Right ventricle myocardium inferior (tissue), 1 donor: ENCODE measurements at regions not wholly inside any gene's neighbourhood (a gene's known extent, or its start where the extent isn't known, plus 50 kb on each side); places are given as distances from the start of the nearest gene placed in this dataset.
"Not testable (repeated sequence)": the region's sequence is repeated elsewhere in the genome, so short reads cannot be mapped to it uniquely, and the experiment has no call there.

Experiments
- ATAC-seq: fragments of 200-7000 bp; cut with Tn5 transposase; one replicate; pipeline ENCODE4 v1.9.1; 2020; ENCODE audit warnings: mild to moderate bottlenecking, moderate library complexity
- DNase-seq: peaks from one replicate; pipeline ENCODE4 v3.0.0; 2021; ENCODE audit errors: missing footprints
- intact Hi-C: fragments of 100-400 bp; cut with DNase I; formaldehyde crosslinking; loops from one replicate; pipeline ENCODE4 v1.11.0; 2022
- donor health status: DM: no; HTN: yes; CAD: no; lungs with severe emphysema.

- DNase-seq (no peak), ATAC-seq (peak; percentile 95)
- intact Hi-C loops, result no loop called here
Observed at GRCh38 chr20:40279390-40279789, 409.6 kb downstream of the MAFB start.

- intact Hi-C loops, result no loop called here
- ATAC-seq, result no peak
- DNase-seq, result no peak
Observed at GRCh38 chr20:40278673-40279072, 410.4 kb downstream of the MAFB start.

DNA sequence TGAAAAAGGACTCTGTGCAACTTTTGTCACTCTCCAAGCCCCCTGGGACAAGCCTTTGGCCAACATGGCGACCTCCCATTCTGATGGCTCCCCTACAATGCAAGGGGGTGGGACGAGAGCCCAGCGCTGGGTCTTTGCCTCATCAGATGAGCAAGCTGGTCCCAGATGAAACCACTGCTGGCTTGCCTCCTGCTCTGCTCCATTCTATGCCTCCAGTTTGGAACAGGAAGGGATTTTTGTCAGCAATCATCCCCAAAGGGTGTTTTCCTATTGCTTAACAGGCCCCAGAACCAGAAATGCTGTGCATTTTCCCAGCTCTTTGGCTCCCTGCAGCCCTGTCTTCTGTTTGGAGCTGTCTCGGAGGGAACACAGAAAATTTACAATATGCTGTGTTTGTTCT, 412.7 kb downstream of the MAFB start:
- ATAC-seq (peak; percentile 80), DNase-seq (peak; percentile 85)
- intact Hi-C loops, result no loop called here

DNA sequence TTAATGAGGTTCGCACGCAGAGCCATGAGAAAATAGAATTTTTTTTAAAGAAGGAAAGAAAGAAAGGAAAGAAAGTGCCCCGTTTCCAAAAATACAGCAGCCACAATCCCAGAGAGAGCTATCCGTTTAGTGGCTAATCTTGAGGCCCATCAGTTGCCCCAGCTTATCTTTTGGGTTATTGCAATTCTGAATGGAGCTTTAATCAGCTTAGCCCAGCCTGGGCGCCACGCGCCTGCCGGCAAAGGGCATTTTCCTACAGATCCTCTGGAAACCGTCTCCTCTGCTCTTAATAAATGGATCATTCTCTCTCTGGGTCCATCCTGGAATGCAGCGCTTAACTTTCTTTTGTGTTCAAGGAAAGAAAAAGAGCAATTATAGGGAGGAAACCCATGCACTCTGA, 413.3 kb downstream of the MAFB start:
- intact Hi-C loops, result no loop called here
- no peak for DNase-seq
- ATAC-seq, result no peak

DNA sequence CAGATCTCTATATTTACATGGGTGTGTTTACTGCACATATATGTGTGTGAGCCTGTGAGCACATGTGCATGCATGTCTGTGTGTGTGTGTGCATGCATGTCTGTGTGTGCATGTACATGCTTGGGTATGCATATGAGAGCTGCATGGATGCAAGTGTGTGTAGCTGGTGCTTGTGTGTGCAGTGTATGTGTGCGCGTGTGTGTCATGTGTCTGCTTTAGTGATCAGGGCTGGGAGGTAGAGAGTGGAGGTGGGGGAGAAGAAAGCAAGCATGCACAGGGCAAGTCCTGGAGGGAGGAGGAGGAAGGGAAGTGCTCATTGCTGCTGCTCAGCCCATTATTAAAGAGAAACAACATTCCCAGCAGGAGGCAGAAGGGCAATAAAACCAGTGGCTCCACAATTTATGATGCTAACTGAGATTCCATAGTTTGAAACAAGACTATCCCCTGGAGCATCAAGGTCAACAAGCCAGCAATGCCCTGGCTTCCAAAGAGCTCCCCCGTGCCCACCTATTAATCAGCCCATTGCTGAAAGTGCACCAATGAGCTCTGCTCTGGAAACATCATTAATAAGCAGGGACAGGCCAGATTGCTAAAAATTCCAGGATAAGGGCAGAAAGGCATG, 414.0 kb downstream of the MAFB start:
- DNase-seq (no peak), ATAC-seq (no peak)
- intact Hi-C loops, result no loop called here

DNA sequence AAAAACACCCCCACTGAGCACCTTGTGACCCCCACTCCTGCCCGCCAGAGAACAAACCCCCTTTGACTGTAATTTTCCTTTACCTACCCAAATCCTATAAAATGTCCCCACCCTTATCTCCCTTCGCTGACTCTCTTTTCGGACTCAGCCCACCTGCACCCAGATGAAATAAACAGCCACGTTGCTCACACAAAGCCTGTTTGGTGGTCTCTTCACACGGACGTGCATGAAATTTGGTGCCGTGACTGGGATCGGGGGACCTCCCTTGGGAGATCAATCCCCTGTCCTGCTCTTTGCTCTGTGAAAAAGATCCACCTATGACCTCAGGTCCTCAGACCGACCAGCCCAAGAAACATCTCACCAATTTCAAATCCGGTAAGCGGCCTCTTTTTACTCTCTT, 419.8 kb downstream of the MAFB start:
- intact Hi-C loops, result loop anchor here (5.0 kb wide), 1 partner anchor 418 kb away; the partner anchor contains the start of gene MAFB

GRCh38 chr20:40268321-40269075, 420.5 kb downstream of the MAFB start:
- DNase-seq (no peak), ATAC-seq (no peak)
- intact Hi-C loops, result loop anchor here (5.0 kb wide), 1 partner anchor 419 kb away; the partner anchor contains the start of gene MAFB

More for the DNA sequence above, 419.8 kb downstream of the MAFB start:
- DNase-seq, ATAC-seq: not testable (repeated sequence)

- ATAC-seq (peak; percentile 63), DNase-seq (no peak)
- intact Hi-C loops, result loop anchor here (5.0 kb wide), 1 partner anchor 421 kb away; the partner anchor contains the start of gene MAFB
Observed at GRCh38 chr20:40265825-40266533, 423.1 kb downstream of the MAFB start.

- ATAC-seq, result no peak
- DNase-seq, result no peak
- intact Hi-C loops, result no loop called here
Observed at GRCh38 chr20:40262219-40262618, 426.8 kb downstream of the MAFB start.

DNA sequence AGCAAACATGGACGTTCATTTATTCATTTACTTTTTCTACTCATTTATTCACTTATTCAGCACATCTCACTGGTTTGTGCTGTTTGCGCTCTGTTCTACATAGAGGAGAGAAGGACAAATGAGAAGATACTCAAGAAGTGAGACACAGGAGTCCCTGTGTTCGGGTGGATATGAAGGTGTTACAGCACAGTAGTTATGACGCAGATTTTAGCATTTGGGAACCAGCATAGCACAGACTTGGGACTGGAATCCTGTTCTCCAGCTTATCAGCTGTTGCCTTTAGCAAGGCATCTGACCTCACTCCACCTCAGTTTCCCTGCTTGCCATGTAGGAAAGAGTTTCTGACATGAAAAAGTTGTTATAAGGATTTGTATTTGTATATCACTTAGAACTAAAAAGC, 430.1 kb downstream of the MAFB start:
- ATAC-seq, result no peak
- no peak for DNase-seq
- intact Hi-C loops, result loop anchor here (10.0 kb wide), 1 partner anchor 94 kb away; no protein-coding TSS in a partner anchor

GRCh38 chr20:40257763-40258162, 431.3 kb downstream of the MAFB start:
- DNase-seq (no peak), ATAC-seq (no peak)
- intact Hi-C loops, result loop anchor here (10.0 kb wide), 1 partner anchor 93 kb away; no protein-coding TSS in a partner anchor

DNA sequence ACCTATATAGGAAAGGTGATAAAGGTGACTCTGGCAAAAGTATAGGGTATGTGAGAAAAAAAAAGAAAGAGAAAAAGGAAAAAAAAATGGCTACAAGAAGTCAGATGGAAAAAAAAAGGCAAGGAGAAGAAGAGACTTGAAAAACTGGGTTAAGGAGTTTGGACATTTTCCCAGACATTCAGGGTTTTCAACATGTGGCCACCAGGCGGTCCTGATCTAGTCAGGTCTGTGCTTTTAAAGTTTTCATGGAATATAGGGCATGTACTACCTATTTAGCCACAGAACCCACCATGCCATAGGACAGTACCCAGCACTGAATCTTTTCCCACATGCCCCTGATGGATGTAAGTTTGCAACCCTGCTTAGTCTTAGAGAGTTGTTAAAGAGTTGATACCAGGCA, 433.7 kb downstream of the MAFB start:
- intact Hi-C loops, result loop anchor here (10.0 kb wide), 1 partner anchor 91 kb away; no protein-coding TSS in a partner anchor
- ATAC-seq, result no peak

GRCh38 chr20:40254023-40254772, 434.8 kb downstream of the MAFB start:
- no peak for DNase-seq
- intact Hi-C loops, result loop anchor here (10.0 kb wide), 1 partner anchor 89 kb away; no protein-coding TSS in a partner anchor
- no peak for ATAC-seq

More for the DNA sequence above, 433.7 kb downstream of the MAFB start:
- no peak for DNase-seq

- ATAC-seq, result peak; percentile 56
- intact Hi-C loops, result loop anchor here (10.0 kb wide), 1 partner anchor 87 kb away; no protein-coding TSS in a partner anchor
- no peak for DNase-seq
Observed at GRCh38 chr20:40251284-40251932, 437.6 kb downstream of the MAFB start.

DNA sequence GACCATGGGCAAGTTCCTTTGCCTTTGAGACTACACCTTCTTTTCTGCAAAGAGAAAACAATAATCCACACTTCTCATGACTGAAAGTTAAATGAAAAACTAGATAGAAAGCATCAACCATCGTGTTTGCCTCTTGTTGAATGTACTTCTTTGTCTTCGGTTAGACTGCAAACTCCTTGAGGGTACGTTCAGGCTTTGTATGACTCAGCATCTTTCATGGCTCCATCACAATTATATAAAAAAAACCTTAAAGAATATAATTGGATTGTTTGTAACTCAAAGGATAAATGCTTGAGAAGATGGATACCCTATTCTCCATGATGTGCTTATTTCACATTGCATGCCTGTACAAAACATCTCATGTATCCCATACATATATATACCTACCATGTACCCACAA, 439.2 kb downstream of the MAFB start:
- ATAC-seq (no peak), DNase-seq (no peak)
- intact Hi-C loops, result loop anchor here (10.0 kb wide), 1 partner anchor 85 kb away; no protein-coding TSS in a partner anchor

GRCh38 chr20:40245829-40246228, 443.2 kb downstream of the MAFB start:
- intact Hi-C loops, result no loop called here
- ATAC-seq, result no peak

GRCh38 chr20:40244286-40244685, 444.8 kb downstream of the MAFB start:
- DNase-seq (no peak), ATAC-seq (no peak)
- intact Hi-C loops, result no loop called here

More at GRCh38 chr20:40245829-40246228, 443.2 kb downstream of the MAFB start:
- DNase-seq, result no peak
